ENCODE measurements at regions not wholly inside any gene's neighbourhood (a gene's known extent, or its start where the extent isn't known, plus 50 kb on each side); places are given as distances from the start of the nearest gene placed in this dataset.

DNA sequence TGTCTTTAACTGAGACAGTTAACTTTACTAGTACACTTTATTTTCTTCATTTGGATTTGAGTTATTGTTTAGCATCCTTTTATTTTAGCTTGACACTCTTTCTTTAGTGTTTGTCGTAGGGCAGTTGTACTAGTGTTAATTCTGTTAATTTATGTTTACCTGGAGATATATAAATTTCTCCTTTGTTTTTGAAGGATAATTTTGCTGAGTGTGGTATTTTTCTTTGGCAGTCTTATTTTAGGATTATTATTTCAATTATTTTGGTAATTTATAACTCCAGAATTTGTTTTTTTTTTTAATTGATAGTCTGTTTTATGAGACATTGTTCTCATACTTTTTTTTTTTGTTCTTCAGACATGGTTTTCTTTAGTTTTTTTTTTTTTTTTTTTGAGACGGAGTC lies 73.8 kb upstream of the CHODL start:
- no peak for TF ChIP-seq ZFX (CRISPR knock-in tag; IDR thresholded peaks at IDR 0.05; ENCODE audit: low read depth)
- TF ChIP-seq RAD51 (IDR thresholded peaks at IDR 0.05; ENCODE audit: borderline replicate concordance), result no peak
- TF ChIP-seq, protein P1, sequence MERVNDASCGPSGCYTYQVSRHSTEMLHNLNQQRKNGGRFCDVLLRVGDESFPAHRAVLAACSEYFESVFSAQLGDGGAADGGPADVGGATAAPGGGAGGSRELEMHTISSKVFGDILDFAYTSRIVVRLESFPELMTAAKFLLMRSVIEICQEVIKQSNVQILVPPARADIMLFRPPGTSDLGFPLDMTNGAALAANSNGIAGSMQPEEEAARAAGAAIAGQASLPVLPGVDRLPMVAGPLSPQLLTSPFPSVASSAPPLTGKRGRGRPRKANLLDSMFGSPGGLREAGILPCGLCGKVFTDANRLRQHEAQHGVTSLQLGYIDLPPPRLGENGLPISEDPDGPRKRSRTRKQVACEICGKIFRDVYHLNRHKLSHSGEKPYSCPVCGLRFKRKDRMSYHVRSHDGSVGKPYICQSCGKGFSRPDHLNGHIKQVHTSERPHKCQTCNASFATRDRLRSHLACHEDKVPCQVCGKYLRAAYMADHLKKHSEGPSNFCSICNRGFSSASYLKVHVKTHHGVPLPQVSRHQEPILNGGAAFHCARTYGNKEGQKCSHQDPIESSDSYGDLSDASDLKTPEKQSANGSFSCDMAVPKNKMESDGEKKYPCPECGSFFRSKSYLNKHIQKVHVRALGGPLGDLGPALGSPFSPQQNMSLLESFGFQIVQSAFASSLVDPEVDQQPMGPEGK (CRISPR knock-in tag; IDR thresholded peaks at IDR 0.05), result no peak
- TF ChIP-seq POLR2A (IDR thresholded peaks at IDR 0.05; ENCODE audit: insufficient read depth in 1 of 2, low read depth in 2 of 2, low read length in 2 of 2), result no peak
- TF ChIP-seq ZNF224 (CRISPR knock-in tag; IDR thresholded peaks at IDR 0.05), result no peak
- TF ChIP-seq ERF (CRISPR knock-in tag; IDR thresholded peaks at IDR 0.05), result no peak
- TF ChIP-seq NR2C2 (CRISPR knock-in tag; IDR thresholded peaks at IDR 0.05; ENCODE audit: borderline replicate concordance), result no peak
- no peak for TF ChIP-seq HDAC1 (CRISPR knock-in tag; IDR thresholded peaks at IDR 0.05)
- TF ChIP-seq POLR2AphosphoS5 (IDR thresholded peaks at IDR 0.05; ENCODE audit: low read depth, low read length), result no peak

Data from HepG2 (cell line).